DOHH2 (cell line): ENCODE measurements at regions not wholly inside any gene's neighbourhood (a gene's known extent, or its start where the extent isn't known, plus 50 kb on each side); places are given as distances from the start of the nearest gene placed in this dataset.

Source experiments
- CTCF ChIP-seq: fragments of 200-600 bp; sonication (generic); IDR thresholded peaks from one replicate; pipeline ENCODE4 v1.5.1; 2014; ENCODE audit warnings: antibody characterized with exemption, mild to moderate bottlenecking, low read depth, low read length; ENCODE audit not compliant: poor library complexity, severe bottlenecking
- EZH2phosphoT487 ChIP-seq: fragments of 200-600 bp; sonication (generic); IDR thresholded peaks from 2 replicates; pipeline ENCODE4 v1.6.1; 2017; ENCODE audit warnings: borderline replicate concordance, mild to moderate bottlenecking, antibody characterized with exemption, low read length, moderate library complexity, mixed read lengths

- no peak for TF ChIP-seq CTCF
- no peak for TF ChIP-seq EZH2phosphoT487
Measured at GRCh38 chr20:57908226-57908625, 198.4 kb upstream of the PMEPA1 start.
